ENCODE measurements at regions not wholly inside any gene's neighbourhood (a gene's known extent, or its start where the extent isn't known, plus 50 kb on each side); places are given as distances from the start of the nearest gene placed in this dataset.
A peak's percentile ranks its signal among the peaks of the same experiment; 100 is the strongest.
"Not testable (repeated sequence)": the region's sequence is repeated elsewhere in the genome, so short reads cannot be mapped to it uniquely, and the experiment has no call there.

DNA sequence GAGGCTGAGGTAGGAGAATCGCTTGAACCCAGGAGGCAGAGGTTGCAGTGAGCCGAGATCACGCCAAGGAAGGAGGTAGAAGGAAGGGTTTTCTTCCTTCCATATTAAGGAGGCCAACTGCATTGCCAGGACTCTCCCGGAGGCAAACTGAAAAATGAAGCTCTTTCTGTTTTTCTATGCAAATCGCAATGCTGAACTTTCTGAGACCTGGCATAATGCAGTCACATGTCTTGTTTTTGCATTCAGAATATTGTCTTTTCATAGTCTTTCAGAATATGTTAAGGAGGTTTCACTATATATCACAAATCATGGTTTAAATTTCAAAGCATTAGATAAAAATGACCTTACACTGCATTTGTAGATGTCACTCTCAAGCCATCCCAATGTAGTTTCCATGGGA is 133.4 kb downstream of the SPDYE17 start:
- not testable (repeated sequence) for DNase-seq (ENCODE audit: low read depth); FAIRE-seq; H3K27me3 ChIP-seq (ENCODE audit: control insufficient read depth, insufficient read depth, low read length); H3K36me3 ChIP-seq (ENCODE audit: control insufficient read depth, insufficient read depth, low read length); H3K4me3 ChIP-seq (ENCODE audit: low read depth, low read length)

- H3K4me3 ChIP-seq (ENCODE audit: low read depth, low read length); H3K36me3 ChIP-seq (ENCODE audit: control insufficient read depth, insufficient read depth, low read length); H3K27me3 ChIP-seq (ENCODE audit: control insufficient read depth, insufficient read depth, low read length); FAIRE-seq: not testable (repeated sequence)
- DNase-seq (ENCODE audit: low read depth) = peak; percentile 26
These were observed 135.2 kb downstream of the SPDYE17 start for GRCh38 chr7:76897007-76897406.

- not testable (repeated sequence) for H3K4me3 ChIP-seq (ENCODE audit: low read depth, low read length); H3K27me3 ChIP-seq (ENCODE audit: control insufficient read depth, insufficient read depth, low read length); FAIRE-seq; H3K36me3 ChIP-seq (ENCODE audit: control insufficient read depth, insufficient read depth, low read length); DNase-seq (ENCODE audit: low read depth)
These were observed 136.5 kb downstream of the SPDYE17 start for GRCh38 chr7:76895696-76896095.

- not testable (repeated sequence) for FAIRE-seq; H3K27me3 ChIP-seq (ENCODE audit: control insufficient read depth, insufficient read depth, low read length); H3K4me3 ChIP-seq (ENCODE audit: low read depth, low read length); H3K36me3 ChIP-seq (ENCODE audit: control insufficient read depth, insufficient read depth, low read length); DNase-seq (ENCODE audit: low read depth)
These were observed 140.4 kb downstream of the SPDYE17 start for GRCh38 chr7:76891771-76892170.

GRCh38 chr7:76879733-76880288 is 152.3 kb downstream of the SPDYE17 start:
- not testable (repeated sequence) for H3K27me3 ChIP-seq (ENCODE audit: control insufficient read depth, insufficient read depth, low read length); H3K36me3 ChIP-seq (ENCODE audit: control insufficient read depth, insufficient read depth, low read length); DNase-seq (ENCODE audit: low read depth); FAIRE-seq; H3K4me3 ChIP-seq (ENCODE audit: low read depth, low read length)

- H3K27me3 ChIP-seq (ENCODE audit: control insufficient read depth, insufficient read depth, low read length); DNase-seq (ENCODE audit: low read depth); H3K36me3 ChIP-seq (ENCODE audit: control insufficient read depth, insufficient read depth, low read length); FAIRE-seq; H3K4me3 ChIP-seq (ENCODE audit: low read depth, low read length): not testable (repeated sequence)
These were observed 156.4 kb downstream of the SPDYE17 start for GRCh38 chr7:76875760-76876159.

GRCh38 chr7:76870504-76870808 is 161.7 kb downstream of the SPDYE17 start:
- not testable (repeated sequence) for FAIRE-seq; H3K4me3 ChIP-seq (ENCODE audit: low read depth, low read length); DNase-seq (ENCODE audit: low read depth); H3K27me3 ChIP-seq (ENCODE audit: control insufficient read depth, insufficient read depth, low read length); H3K36me3 ChIP-seq (ENCODE audit: control insufficient read depth, insufficient read depth, low read length)

GRCh38 chr7:76867364-76867889 is 164.7 kb downstream of the SPDYE17 start:
- FAIRE-seq; DNase-seq (ENCODE audit: low read depth): not testable (repeated sequence)

GRCh38 chr7:76863150-76863773 is 168.9 kb downstream of the SPDYE17 start:
- not testable (repeated sequence) for H3K36me3 ChIP-seq (ENCODE audit: control insufficient read depth, insufficient read depth, low read length); DNase-seq (ENCODE audit: low read depth); H3K27me3 ChIP-seq (ENCODE audit: control insufficient read depth, insufficient read depth, low read length); FAIRE-seq; H3K4me3 ChIP-seq (ENCODE audit: low read depth, low read length)

More at GRCh38 chr7:76867364-76867889, 164.7 kb downstream of the SPDYE17 start:
- H3K27me3 ChIP-seq (ENCODE audit: control insufficient read depth, insufficient read depth, low read length); H3K36me3 ChIP-seq (ENCODE audit: control insufficient read depth, insufficient read depth, low read length); H3K4me3 ChIP-seq (ENCODE audit: low read depth, low read length): not testable (repeated sequence)

- peak; percentile 92 for FAIRE-seq
- H3K4me3 ChIP-seq (ENCODE audit: low read depth, low read length); H3K27me3 ChIP-seq (ENCODE audit: control insufficient read depth, insufficient read depth, low read length); H3K36me3 ChIP-seq (ENCODE audit: control insufficient read depth, insufficient read depth, low read length); DNase-seq (ENCODE audit: low read depth): not testable (repeated sequence)
These were observed 169.9 kb downstream of the SPDYE17 start for GRCh38 chr7:76862241-76862640.

GRCh38 chr7:76859933-76860332 is 172.2 kb downstream of the SPDYE17 start:
- not testable (repeated sequence) for H3K27me3 ChIP-seq (ENCODE audit: control insufficient read depth, insufficient read depth, low read length); DNase-seq (ENCODE audit: low read depth); FAIRE-seq; H3K36me3 ChIP-seq (ENCODE audit: control insufficient read depth, insufficient read depth, low read length); H3K4me3 ChIP-seq (ENCODE audit: low read depth, low read length)

GRCh38 chr7:76854631-76855030 is 177.5 kb downstream of the SPDYE17 start:
- DNase-seq (ENCODE audit: low read depth) = peak; percentile 1
- not testable (repeated sequence) for FAIRE-seq

GRCh38 chr7:76852787-76853584 is 179.2 kb downstream of the SPDYE17 start:
- not testable (repeated sequence) for H3K36me3 ChIP-seq (ENCODE audit: control insufficient read depth, insufficient read depth, low read length); DNase-seq (ENCODE audit: low read depth); FAIRE-seq; H3K4me3 ChIP-seq (ENCODE audit: low read depth, low read length); H3K27me3 ChIP-seq (ENCODE audit: control insufficient read depth, insufficient read depth, low read length)

More at GRCh38 chr7:76854631-76855030, 177.5 kb downstream of the SPDYE17 start:
- not testable (repeated sequence) for H3K4me3 ChIP-seq (ENCODE audit: low read depth, low read length); H3K27me3 ChIP-seq (ENCODE audit: control insufficient read depth, insufficient read depth, low read length); H3K36me3 ChIP-seq (ENCODE audit: control insufficient read depth, insufficient read depth, low read length)

DNA sequence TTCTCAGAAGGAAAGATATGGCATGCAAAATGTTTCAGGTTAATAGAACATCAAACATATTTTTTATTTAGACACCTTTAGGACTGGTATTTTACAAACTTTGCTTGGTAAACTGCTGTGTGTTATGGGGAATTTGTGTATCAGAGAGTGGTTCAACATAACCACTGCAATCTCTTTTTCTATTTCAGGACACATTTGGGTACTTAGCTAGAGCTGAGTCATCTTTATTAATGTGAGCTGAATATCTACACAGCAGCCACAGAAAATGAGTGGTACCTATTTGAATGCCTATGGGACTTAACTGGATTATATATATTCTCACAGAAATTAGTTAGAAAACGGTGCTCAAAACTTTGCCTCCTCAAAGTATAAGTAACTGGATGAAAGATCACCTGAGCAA is 179.8 kb downstream of the SPDYE17 start:
- not testable (repeated sequence) for FAIRE-seq; H3K27me3 ChIP-seq (ENCODE audit: control insufficient read depth, insufficient read depth, low read length); H3K36me3 ChIP-seq (ENCODE audit: control insufficient read depth, insufficient read depth, low read length); H3K4me3 ChIP-seq (ENCODE audit: low read depth, low read length); DNase-seq (ENCODE audit: low read depth)

Data from bronchial epithelial cell (primary cell).